Activated CD8-positive, alpha-beta T cell treated with anti-CD3 and anti-CD28 coated beads for 36 hours (primary cell): ENCODE measurements at regions not wholly inside any gene's neighbourhood (a gene's known extent, or its start where the extent isn't known, plus 50 kb on each side); places are given as distances from the start of the nearest gene placed in this dataset.

Source experiments
- ATAC-seq: fragments of 200-7000 bp; cut with Tn5 transposase; one replicate; pipeline ENCODE4 v1.10.0; 2021; ENCODE audit warnings: mild to moderate bottlenecking, moderate library complexity
- CTCF ChIA-PET: fragments of 350-600 bp; sonication (Branson Sonifier 250); formaldehyde crosslinking; loops from one replicate; lab custom pipeline; 2021; ENCODE audit warnings: antibody characterized with exemption; lab: Charles Lee
- POLR2A ChIA-PET: fragments of 350-600 bp; sonication (Branson Sonifier 250); formaldehyde crosslinking; loops from one replicate; lab custom pipeline; 2021; ENCODE audit warnings: antibody characterized with exemption; lab: Charles Lee
- DNase-seq: peaks from one replicate; pipeline ENCODE4 v3.0.0-alpha.2; 2020
- H3K27ac Mint-ChIP-seq: one replicate; pipeline ENCODE4 v1.8.0; 2021; ENCODE audit warnings: mild to moderate bottlenecking, mixed read lengths
- H3K27me3 Mint-ChIP-seq: one replicate; pipeline ENCODE4 v1.8.0; 2021; ENCODE audit warnings: mixed read lengths
- H3K36me3 Mint-ChIP-seq: one replicate; pipeline ENCODE4 v1.8.0; 2021; ENCODE audit warnings: low read depth, mixed read lengths
- H3K4me1 Mint-ChIP-seq: one replicate; pipeline ENCODE4 v1.8.0; 2021; ENCODE audit warnings: low read depth, mixed read lengths
- H3K4me3 Mint-ChIP-seq: one replicate; pipeline ENCODE4 v1.8.0; 2021; ENCODE audit warnings: mild to moderate bottlenecking, moderate library complexity, mixed read lengths
- H3K9me3 Mint-ChIP-seq: one replicate; pipeline ENCODE4 v1.8.0; 2021; ENCODE audit warnings: mixed read lengths
- CTCF ChIP-seq: fragments of 200-600 bp; IDR thresholded peaks from one replicate; pipeline ENCODE4 v1.8.0; 2022; ENCODE audit warnings: antibody characterized with exemption, mild to moderate bottlenecking
- intact Hi-C: fragments of 100-400 bp; cut with micrococcal nuclease; formaldehyde crosslinking; loops from one replicate; pipeline ENCODE4 v1.10.0; 2022

- ATAC-seq = no peak
- ChIA-PET CTCF (interaction anchor here (1.6 to 3.3 kb wide), 3 partner anchors 9 to 1143 kb away, joined by 3 to 26 read pairs (median 6); partner anchors contain the start of gene PTPRU), POLR2A (no interaction called here)
- H3K4me1 Mint-ChIP-seq = peaks cover 2% of the 10 kb centered on the region
- H3K27ac Mint-ChIP-seq = no peak overlapping the region
- no peak overlapping the region for H3K4me3 Mint-ChIP-seq
- peaks cover 17% of the 10 kb centered on the region for H3K27me3 Mint-ChIP-seq
- intact Hi-C loops = no loop called here
- no peaks in the 10 kb centered on the region for H3K9me3 Mint-ChIP-seq
- no peak for DNase-seq
- TF ChIP-seq CTCF = no peak
- H3K36me3 Mint-ChIP-seq = no peaks in the 10 kb centered on the region
Observed at GRCh38 chr1:30378991-30379581, 344.3 kb downstream of the MATN1 start.

- DNase-seq (no peak), ATAC-seq (no peak)
- TF ChIP-seq CTCF = no peak
- H3K36me3 Mint-ChIP-seq = no peaks in the 10 kb centered on the region
- H3K9me3 Mint-ChIP-seq = no peaks in the 10 kb centered on the region
- H3K27ac Mint-ChIP-seq = no peak overlapping the region
- no peak overlapping the region for H3K4me3 Mint-ChIP-seq
- CTCF ChIA-PET = no interaction called here
- intact Hi-C loops = no loop called here
- peaks cover 2% of the 10 kb centered on the region for H3K4me1 Mint-ChIP-seq
- peaks cover 17% of the 10 kb centered on the region for H3K27me3 Mint-ChIP-seq
- POLR2A ChIA-PET = no interaction called here
Observed at GRCh38 chr1:30378003-30378596, 345.3 kb downstream of the MATN1 start.

- ChIA-PET CTCF (no interaction called here), POLR2A (no interaction called here)
- peaks cover 2% of the 10 kb centered on the region for H3K4me1 Mint-ChIP-seq
- no peaks in the 10 kb centered on the region for H3K36me3 Mint-ChIP-seq
- no peak for DNase-seq
- peaks cover 17% of the 10 kb centered on the region for H3K27me3 Mint-ChIP-seq
- H3K9me3 Mint-ChIP-seq = no peaks in the 10 kb centered on the region
- intact Hi-C loops = no loop called here
- no peak overlapping the region for H3K4me3 Mint-ChIP-seq
- no peak for ATAC-seq
- TF ChIP-seq CTCF = no peak
- no peak overlapping the region for H3K27ac Mint-ChIP-seq
Observed at GRCh38 chr1:30377230-30378002, 346.0 kb downstream of the MATN1 start.

- H3K4me3 Mint-ChIP-seq = no peak overlapping the region
- intact Hi-C loops = no loop called here
- ATAC-seq (no peak), DNase-seq (no peak)
- H3K27me3 Mint-ChIP-seq = peaks cover 13% of the 10 kb centered on the region
- H3K36me3 Mint-ChIP-seq = no peaks in the 10 kb centered on the region
- no peaks in the 10 kb centered on the region for H3K9me3 Mint-ChIP-seq
- no peak overlapping the region for H3K27ac Mint-ChIP-seq
- TF ChIP-seq CTCF = no peak
- H3K4me1 Mint-ChIP-seq = peaks cover 2% of the 10 kb centered on the region
- CTCF ChIA-PET = no interaction called here
- POLR2A ChIA-PET = no interaction called here
Observed at GRCh38 chr1:30376054-30376697, 347.2 kb downstream of the MATN1 start.
